Effector CD4-positive, alpha-beta T cell (primary cell): ENCODE measurements at regions not wholly inside any gene's neighbourhood (a gene's known extent, or its start where the extent isn't known, plus 50 kb on each side); places are given as distances from the start of the nearest gene placed in this dataset.

Experiments used
- DNase-seq: peaks from one replicate; pipeline ENCODE4 v3.0.0-alpha.2; 2020

DNA sequence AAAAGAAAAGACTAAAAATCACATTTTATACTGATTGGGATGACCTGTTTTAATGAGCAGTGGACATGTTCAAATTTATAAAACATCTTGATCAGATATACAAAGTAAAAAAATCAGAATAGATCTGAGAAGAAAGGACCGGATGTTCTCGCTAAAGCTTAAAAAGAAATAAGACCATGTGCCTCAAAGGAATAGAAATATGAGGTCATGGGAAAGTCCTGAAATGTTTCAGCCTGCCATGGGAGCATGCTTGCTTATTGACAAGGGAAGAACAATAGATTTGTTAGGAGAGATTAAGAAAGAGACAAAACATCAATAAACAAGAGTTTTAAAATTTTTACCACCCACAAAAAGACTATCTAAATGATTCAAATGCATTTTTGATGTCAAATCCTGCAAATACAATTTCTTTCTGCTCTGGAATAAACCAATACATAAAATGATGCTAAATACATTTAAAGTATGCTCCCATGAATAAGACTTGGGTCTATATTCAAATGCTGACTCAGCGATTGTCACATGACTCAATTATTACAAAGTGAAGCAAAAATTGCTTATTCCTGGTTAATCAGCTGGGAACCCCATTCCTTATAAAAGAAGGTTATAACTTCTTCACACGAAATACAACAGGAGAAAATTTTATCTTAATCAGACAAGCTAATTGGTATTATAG, 633.9 kb upstream of the PKDCC start:
- no peak for DNase-seq

DNA sequence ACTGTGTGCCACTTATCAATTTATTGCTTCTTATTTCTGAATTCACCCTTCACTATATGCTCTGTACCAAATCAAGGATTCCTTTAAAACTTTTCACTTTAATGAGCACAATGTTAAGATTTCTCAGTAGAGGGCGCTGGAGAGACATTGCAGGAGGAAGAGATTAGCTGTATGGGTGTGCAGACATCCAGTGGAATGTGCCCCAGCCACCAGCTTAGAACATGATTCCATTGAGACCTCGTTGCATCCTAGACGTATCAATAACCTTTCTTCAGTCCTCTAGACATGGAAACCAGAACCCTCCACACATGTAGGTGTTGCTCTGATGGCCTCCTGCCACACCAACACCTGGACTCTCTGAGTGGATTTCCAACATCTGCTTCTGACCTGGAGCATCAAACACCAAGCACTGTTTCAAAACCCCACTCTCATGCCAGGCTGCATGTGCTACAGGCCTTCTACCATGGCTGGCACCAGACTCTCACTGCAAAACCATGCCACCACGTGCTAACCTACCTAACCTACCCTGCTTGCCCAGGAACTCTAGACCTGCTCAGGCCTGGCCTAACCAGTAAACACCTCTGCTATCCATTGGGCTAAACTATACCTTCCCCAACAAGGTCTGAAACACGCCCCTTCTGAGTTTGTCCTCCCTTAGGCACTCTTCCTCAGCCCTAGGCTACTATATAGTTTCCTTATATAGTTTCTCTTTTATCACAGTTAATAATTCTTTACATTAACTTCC, 633.2 kb upstream of the PKDCC start:
- DNase-seq, result no peak

DNA sequence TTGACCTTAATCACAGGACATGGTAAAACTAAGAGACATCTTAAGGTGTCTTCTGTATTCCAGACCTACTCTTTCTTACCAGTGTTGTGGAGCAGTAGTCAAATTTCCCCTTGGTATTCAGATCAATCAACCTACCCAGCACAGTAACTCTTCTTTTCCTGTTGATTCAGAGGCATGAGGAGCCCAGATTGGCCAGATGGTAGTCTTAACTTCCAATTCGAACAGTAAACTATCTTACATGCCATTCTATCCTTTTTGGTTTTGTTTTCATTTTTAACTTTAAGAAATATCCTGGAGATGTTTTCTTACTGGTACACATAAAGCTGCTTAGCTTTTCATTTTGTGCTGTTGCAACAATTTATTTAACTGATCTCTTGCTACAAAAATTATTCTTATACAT, 630.3 kb upstream of the PKDCC start:
- no peak for DNase-seq

DNA sequence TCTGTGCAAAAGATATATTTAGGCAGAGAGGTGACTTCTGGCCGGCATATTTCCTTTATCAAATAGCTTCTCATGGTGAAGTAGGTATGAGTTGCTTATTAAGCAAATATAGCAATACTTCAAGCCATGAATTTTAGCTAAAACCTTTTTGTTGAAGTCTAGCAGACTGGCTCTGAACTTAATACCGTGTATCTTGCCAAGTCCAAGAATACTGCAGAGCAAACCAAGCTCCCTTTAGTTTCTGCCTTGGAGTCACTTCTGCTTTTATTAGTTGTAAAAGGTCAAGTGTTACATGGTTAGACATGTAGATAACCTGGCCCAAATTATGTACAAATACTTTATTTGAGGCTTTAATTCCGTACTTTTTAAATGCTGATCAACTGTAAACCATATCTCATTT, 627.6 kb upstream of the PKDCC start:
- no peak for DNase-seq

DNA sequence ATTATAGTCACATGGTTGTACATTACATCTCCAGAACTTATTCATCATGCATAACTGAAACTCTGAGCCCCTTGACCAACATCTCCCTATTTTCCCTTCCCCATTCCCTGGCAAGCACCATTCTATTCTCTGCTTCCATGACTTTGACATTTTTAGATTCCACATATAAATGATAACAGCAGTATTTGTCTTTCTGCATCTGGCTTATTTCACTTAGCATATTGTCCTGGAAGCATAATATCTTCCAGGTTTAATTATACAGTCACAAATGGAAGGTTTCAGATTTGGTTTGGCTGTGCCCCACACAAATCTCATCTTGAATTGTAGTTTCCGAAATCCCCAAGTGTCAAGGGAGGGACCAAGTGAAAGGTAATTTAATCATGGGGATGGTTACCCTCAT, 626.9 kb upstream of the PKDCC start:
- no peak for DNase-seq

DNA sequence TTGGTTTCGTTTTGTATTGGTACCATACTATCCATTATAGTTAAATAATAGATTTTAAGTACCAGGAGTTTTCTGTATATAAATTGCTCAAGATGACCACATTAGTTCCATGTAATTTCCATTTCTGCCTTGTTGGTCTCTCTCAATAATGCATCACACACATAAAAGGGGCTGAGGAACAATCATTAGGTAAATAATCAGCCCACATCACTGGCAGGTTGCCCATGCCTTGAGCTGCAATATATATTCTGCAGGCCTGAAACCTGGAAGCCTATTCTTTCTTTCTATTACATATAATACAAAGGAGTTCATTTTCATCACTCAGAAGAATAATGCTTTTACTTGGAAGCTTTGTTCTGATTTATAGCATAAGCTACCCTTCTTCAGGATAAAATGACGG, 616.1 kb upstream of the PKDCC start:
- no peak for DNase-seq

DNA sequence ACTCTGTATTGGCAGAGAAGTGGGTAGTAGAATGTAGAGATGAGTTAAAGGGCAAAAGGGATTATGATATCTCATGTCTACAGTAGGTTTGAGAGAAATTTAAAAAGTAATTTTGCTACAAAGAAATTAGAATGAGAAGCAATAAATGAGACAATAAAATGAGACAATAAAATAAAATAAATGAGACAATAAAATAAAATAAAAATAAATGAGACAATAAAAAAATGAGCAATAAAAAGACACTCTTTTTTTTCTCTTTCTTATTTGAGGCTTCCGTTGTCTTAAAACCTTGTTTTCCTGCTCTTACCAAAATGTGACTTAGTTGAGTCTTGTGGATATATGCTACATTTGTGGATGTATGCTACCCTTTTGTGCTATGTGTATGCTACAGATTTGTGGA, 615.4 kb upstream of the PKDCC start:
- DNase-seq, result no peak

DNA sequence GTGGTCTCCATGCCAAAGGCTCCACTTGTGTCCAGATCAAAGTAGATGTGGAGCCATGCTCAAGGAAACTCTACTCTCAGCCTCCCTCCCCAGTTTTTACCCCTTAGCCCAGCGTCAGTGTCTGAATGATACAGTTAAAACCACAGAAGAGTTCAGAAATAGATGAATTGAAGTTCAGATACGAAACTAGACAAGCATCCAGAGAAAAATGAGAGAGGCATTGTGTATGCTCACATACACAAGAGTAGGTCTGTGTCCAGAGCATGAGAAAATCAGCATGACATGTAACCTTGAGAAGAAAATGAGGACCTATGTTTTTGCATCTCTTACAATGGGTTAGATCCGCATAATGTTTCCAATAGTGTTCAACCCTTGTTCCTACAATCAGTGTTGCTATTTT, 612.8 kb upstream of the PKDCC start:
- DNase-seq, result no peak

DNA sequence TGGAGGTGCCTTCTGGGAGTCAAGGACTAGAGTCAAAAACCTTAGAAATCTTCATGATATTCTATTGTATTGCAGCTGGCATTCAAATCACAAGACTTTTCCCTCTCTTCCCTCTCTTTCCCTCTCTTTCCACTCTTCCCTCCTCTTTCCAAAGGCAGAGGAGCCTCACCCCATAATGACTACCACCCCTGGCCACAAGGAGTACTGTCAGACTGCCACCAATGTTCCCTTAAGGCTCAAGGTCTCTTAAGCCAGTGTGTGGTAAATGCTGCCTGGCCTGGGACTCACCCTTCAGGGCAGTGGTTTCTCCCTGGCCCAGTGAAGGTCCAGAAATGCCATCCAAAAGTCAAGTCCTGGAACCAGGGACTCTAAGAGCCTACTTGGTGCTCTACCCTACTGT, 605.9 kb upstream of the PKDCC start:
- no peak for DNase-seq

DNA sequence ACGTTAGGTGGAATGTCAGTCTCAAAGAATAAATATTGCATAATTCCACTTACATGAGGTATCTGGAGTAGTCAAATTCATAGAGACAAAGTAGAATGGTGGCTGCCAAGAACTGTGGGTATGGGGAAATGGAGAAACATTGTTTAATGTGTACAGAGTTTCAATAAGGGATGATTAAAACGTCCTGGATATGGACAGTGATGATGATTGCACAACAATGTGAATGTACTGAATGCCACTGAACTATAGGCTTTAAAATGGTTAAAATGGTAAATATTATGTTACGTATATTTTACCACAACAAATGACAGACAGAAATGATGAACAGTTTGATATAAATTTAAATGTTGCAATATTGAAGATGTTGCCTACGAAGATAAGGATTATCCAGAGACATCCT, 602.0 kb upstream of the PKDCC start:
- DNase-seq, result no peak

DNA sequence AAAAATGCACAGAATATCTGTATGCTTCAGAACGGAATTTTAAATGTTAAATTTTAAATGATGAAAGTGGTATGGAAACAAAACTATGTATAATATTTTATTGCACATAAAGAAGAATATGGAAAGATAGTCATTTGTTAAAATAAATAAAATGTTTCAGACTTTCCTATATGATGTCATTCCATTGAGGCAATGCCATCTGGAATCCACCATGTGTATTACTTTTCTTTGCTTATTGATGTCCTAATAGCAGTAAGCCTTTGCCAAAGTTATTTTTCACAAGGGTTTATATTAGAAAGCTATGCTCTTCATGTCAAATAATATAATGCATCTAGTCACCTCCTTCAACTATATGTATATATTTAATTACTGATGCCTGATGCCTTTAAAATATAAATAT, 601.6 kb upstream of the PKDCC start:
- no peak for DNase-seq

DNA sequence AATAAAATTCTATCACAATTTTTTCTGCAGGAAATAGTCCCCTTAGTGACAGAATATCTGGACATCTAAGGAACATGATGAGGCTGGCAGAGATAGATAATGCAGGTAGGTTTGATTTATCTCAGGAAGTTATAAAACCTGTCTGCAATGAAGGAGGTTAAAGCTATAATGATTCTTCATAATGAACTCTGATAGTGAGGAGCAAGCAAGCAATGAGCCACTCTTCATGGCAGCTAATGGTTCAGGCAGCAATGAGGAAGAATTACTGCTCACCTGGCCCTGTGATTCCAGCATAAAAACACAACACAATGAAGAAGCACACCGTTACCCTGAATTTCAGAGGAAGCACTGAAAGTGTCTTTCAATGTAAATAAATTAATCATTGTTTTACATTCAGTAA, 599.6 kb upstream of the PKDCC start:
- no peak for DNase-seq

DNA sequence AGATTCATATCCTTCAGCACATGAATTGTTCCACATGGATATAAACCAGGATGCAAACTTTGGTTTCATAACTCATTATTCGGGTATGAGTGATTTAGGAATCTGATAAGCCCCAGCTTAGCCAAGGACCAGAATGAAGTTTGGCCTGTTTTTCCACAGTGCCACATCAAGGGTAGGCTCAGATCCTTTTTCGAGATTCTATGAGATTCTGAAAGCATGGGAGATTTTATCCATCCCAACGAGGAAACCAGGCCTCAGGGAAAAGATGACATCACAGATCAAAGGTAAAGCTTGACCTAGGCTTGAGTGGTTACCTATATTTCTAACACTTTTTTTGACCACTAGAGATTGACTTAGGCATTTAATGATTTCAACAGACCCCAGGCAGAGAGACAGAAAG, 590.8 kb upstream of the PKDCC start:
- DNase-seq, result no peak

DNA sequence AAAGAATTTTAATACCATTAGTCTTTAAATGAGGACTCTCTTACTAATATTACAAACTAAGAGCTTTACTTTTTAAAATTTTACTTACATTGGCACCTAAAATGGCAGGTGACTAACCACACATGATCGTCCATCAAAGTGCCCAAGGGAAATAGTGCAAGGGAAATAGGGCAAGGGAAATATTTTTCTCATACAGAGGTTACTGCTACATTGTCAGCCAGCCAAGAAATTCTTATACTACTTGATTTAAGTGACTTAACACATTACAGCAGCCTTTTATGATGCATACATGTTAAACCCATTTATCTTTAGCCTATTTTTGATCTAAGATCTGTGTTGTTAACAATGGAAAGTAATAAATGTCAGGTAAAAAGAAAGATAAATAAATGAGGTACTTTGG, 587.2 kb upstream of the PKDCC start:
- no peak for DNase-seq

DNA sequence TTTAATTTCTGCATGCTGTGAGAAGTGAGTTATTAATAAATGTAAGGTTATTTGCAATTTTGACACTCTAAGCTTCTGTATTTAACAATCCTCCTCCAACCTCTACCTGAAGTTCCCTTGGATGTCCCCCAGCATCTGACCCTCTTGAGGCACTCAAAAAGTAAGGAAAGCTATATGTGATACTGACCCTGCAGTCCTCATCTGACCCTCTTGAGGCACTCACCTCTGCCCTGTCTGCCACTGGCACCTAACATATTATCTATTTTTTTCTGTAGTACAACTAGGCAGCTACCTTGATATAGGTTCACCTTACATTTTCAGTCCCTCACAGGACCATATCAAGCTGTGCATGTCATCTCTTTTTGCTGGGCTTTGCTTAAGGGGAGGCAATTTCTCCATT, 583.4 kb upstream of the PKDCC start:
- DNase-seq, result no peak

DNA sequence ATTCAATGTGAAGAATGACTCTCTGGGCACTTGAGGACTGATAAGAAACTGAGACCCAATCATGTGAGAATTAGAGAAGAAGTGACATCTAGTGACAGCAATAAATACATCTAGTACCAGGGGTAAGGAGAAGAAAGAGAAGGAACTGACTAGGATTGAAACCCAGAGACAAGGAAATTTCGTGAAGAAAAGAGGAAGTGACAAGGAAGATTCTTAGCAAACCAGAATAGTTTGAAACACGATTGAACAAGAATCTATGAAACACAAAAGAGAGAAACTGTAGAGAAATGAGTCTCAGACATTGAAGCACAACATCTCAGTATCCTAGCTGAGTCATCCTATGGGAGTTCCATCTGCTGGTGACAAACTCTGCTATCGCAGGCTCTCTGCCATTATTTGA, 571.9 kb upstream of the PKDCC start:
- DNase-seq, result no peak

DNA sequence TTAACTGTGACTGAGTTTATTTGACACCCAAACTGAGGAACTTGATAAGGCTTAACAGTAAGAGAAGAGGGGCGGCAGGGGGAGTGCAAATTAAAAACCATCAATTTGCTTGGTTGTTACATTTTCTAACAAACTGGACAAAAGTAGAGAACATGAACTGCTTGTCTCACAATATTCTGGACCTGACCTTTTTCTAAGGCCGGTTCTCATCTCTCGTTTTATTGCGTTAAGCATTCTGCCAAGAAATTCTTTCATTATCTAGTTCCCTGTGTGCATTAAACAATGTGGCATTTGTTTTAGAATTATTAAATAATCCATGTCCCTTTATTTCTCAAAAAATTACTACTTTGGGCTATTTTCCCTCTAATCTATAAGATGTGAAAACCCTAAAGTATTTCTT, 565.2 kb upstream of the PKDCC start:
- DNase-seq, result no peak

DNA sequence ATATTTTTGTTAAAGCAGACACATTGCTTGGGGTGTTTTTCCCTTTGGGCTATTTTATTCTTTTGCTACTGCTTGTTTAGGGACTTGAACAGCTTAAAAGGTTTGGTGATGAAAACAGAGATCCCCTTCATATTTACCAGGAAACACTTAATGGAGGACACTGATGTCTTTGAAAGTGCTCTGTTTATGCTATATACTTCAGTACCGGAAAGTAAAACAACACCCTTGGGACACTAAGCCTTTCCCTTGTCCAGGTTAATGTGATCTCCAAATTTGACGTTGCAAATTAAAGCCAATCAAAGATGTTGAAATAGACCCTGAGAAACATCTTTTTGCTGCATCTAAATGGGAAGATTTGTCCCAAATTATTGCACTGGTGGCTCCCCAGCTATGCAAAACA, 564.6 kb upstream of the PKDCC start:
- no peak for DNase-seq

DNA sequence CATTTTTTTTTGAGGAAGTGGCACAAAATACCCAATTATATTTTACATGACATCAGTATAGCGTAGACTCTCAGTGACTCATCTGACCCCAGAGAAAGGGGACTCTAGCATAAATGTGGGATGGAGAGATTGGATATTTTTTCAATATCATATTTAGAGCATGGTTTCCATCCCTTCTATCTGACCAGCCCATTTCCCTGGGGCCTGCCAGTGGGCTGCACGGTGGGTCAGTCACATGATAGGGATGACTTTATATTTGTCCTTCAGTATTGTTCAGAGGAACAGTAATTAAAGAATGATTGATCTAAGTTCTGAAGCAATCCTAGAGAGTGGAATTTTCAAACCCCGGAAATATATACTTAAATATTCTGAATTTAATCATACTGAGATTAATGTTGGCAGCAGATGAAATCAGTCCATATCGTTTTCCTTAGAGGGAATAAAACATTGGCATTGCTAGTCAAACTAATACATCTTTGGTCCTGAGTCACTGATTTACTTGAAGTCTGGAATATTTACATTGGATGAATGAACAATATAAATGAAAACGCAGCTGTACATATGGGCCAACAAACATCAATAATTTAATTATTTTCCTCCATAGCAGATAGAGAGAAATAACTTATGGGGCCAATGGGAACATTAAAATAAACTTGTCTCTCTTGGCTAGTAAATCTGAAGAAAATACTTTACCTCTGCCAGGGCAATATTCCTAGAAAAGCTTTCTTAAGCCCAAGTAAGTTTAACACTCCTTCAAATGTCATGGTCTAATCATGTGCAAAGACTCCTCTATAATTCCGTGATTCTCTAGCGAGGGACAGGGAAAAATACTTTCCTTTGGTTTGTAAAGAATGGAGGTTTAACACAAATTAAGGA, 563.6 kb upstream of the PKDCC start:
- no peak for DNase-seq

DNA sequence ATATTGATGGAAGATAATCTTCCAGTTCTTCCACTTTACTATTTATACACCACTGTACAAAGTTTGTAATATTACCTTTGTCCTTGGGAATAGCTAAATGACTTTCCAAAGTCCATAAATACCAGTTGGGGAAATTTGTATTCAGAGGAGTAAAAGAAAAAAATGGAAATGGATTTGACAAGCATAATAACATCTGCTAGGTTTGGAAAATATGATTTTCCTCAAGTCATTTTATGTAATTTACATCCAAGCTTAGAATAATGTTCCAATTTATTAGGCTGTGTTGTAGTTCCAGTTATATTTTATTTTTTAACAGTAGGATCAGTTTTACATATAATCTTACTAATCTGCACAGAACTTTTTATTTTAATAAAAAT, 563.0 kb upstream of the PKDCC start:
- DNase-seq, result no peak

DNA sequence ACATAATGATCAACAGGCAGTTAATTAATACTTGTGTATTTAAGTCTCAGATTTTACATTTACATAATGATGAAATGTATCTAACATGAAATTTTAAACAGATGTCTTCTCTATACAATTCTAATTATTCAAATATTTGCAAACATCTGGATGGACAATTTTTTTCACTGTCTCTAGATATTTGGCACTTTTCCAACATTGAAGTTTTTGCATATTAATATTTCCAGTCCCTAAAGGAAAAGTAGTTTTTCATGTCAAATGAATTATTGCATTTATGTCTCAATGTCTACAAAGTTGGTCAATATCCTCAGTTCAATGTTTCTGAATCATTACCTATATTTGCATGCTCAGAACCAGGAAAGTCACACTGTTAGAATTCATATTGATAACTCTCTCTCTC, 560.9 kb upstream of the PKDCC start:
- DNase-seq, result no peak

DNA sequence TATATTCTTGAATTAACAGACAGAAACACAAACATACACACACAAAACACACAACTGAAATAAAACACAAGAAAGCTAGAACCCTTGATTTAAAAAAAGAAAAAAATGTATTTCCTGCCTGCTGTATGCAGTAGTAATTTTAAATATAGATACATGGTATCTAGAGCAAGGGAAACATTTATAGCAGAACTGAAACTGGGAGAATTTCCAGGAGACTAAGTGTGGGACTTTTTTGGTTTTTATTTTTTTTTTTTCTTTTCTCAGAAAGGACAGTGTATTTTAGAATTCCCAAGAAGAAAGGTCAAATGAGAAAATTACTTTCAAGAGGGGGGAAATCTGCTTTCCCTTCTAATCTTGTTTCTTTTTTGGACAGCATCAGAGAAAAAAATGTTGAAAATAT, 558.9 kb upstream of the PKDCC start:
- no peak for DNase-seq

DNA sequence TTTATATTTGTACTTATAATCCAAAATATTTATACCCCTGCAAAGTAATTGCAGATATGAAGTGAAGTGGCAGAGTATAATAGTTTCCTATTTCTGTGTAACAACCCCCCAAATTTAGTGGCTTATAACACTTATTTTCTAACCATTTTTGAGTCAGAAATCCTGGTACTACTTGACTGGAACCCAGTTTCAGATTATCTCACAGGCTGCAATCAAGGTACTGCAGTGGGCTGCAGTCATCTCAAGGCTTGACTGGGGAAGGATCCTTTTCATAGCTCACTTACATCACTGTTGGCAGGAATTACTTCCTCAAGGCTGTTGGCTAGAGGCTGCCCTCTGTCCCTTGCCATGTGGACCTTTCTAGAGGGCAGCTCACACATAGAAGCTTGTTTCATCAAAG, 558.2 kb upstream of the PKDCC start:
- DNase-seq, result no peak

DNA sequence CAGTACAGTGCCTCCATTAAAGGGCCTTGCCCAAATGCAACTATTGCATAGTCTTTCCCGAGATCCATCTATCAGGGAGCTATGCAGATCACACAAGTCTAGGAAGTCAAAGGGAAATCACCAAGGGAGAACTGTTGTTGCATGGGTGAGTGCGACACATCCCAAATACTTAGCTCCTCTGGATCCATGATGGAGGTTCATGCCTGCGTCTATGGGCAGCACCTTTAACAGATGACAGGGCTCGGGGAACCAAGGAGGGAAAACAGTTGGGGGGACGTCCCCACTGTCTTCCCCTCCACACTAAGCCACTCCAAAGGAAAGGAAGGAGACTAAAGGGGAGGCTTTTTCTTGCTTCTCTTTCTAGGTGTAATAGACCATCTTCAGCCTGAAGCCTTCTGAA, 552.8 kb upstream of the PKDCC start:
- no peak for DNase-seq
